Ovary (tissue), 7 donors: ENCODE measurements at regions not wholly inside any gene's neighbourhood (a gene's known extent, or its start where the extent isn't known, plus 50 kb on each side); places are given as distances from the start of the nearest gene placed in this dataset.

ENCODE experiments used
- DNase-seq, 5 donors: peaks; one replicate each; pipeline ENCODE4 v3.0.0-alpha.2; 2019 to 2020
- H3K27ac ChIP-seq, 2 donors: fragments of 200-600 bp; one replicate each; pipeline versions ENCODE4 v1.5.1 to v1.8.0; 2019 to 2022
- H3K27me3 ChIP-seq: fragments of 200-600 bp; one replicate; pipeline ENCODE4 v1.8.0; 2022
- H3K36me3 ChIP-seq: fragments of 200-600 bp; sonication (generic); one replicate; pipeline ENCODE4 v1.5.1; 2019
- H3K4me1 ChIP-seq: one replicate; pipeline ENCODE4 v1.8.1; 2013; ENCODE audit warnings: mild to moderate bottlenecking, moderate library complexity; ENCODE audit not compliant: insufficient read depth
- H3K4me3 ChIP-seq: fragments of 200-600 bp; sonication (generic); one replicate; pipeline ENCODE4 v1.5.1; 2017
- H3K9me3 ChIP-seq, 2 donors: fragments of 200-600 bp in 1 of 2; sonication (generic) in 1 of 2; one replicate each; pipeline versions ENCODE4 v1.5.1 to v1.8.1; 2013 to 2019; ENCODE audit warnings: mild to moderate bottlenecking in 1 of 2, moderate library complexity in 1 of 2
- EP300 ChIP-seq: sonication (generic); formaldehyde crosslinking; IDR thresholded peaks from one replicate; pipeline ENCODE4 v1.6.1; 2017; ENCODE audit warnings: antibody characterized with exemption
- POLR2A ChIP-seq: fragments of 450-650 bp; IDR thresholded peaks from one replicate; pipeline ENCODE4 v1.6.1; 2017; ENCODE audit warnings: antibody characterized with exemption, mild to moderate bottlenecking, moderate library complexity
- WGBS, 3 donors: extraction: QIAGEN DNeasy Blood & Tissue Kit in 1 of 3; methylation state at CpG; one replicate each; pipeline versions ENCODE4 v1.1.5 to v1.1.7; 2013 to 2017; 5-methylcytosine and 5-hydroxymethylcytosine counted together
- intact Hi-C, 4 donors: fragments of 100-400 bp; cut with DNase I; formaldehyde crosslinking; loops; one replicate each; pipeline versions ENCODE4 v1.11.0 to v1.15.1; 2022 to 2023
- TF ChIP-seq, protein P1 (sequence below), 3 donors: fragments of 450-650 bp in 2 of 3; fragments of 200-600 bp in 1 of 3; IDR thresholded peaks; one replicate each; pipeline versions ENCODE4 v1.5.1 to v1.8.0; 2016 to 2022; ENCODE audit warnings: antibody characterized with exemption in 3 of 3, mild to moderate bottlenecking in 1 of 3
- donor health status: DM: no; HTN: no; CAD: no; lungs with moderate emphysema.
- donor health status: DM: no; HTN: no; CAD: no.
- donor health status: Bipolar disorder and iron deficiency.
- donor health status: DM: no; HTN: no; CAD: no.
- donor health status: DM: yes; HTN: yes; CAD: no.

- H3K4me1 ChIP-seq: peaks cover 27% of the 10 kb centered on the region
- H3K36me3 ChIP-seq: no peaks in the 10 kb centered on the region
- no peak overlapping the region for H3K4me3 ChIP-seq
- H3K27me3 ChIP-seq: no peaks in the 10 kb centered on the region
- no peak for TF ChIP-seq EP300
- TF ChIP-seq POLR2A: no peak
- TF ChIP-seq, protein P1, sequence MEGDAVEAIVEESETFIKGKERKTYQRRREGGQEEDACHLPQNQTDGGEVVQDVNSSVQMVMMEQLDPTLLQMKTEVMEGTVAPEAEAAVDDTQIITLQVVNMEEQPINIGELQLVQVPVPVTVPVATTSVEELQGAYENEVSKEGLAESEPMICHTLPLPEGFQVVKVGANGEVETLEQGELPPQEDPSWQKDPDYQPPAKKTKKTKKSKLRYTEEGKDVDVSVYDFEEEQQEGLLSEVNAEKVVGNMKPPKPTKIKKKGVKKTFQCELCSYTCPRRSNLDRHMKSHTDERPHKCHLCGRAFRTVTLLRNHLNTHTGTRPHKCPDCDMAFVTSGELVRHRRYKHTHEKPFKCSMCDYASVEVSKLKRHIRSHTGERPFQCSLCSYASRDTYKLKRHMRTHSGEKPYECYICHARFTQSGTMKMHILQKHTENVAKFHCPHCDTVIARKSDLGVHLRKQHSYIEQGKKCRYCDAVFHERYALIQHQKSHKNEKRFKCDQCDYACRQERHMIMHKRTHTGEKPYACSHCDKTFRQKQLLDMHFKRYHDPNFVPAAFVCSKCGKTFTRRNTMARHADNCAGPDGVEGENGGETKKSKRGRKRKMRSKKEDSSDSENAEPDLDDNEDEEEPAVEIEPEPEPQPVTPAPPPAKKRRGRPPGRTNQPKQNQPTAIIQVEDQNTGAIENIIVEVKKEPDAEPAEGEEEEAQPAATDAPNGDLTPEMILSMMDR (IDR thresholded peaks at IDR 0.05): no peak
- DNase-seq: no peak
- no peak overlapping the region for H3K27ac ChIP-seq
- intact Hi-C loops: no loop called here
- no peaks in the 10 kb centered on the region for H3K9me3 ChIP-seq
- 74 to 94% (median 83%) methylated on average over 2 of the region's 2 CpGs for WGBS, 3 donors
These were observed 362.4 kb upstream of the ZNF32 start for GRCh38 chr10:44010873-44011602.

DNA sequence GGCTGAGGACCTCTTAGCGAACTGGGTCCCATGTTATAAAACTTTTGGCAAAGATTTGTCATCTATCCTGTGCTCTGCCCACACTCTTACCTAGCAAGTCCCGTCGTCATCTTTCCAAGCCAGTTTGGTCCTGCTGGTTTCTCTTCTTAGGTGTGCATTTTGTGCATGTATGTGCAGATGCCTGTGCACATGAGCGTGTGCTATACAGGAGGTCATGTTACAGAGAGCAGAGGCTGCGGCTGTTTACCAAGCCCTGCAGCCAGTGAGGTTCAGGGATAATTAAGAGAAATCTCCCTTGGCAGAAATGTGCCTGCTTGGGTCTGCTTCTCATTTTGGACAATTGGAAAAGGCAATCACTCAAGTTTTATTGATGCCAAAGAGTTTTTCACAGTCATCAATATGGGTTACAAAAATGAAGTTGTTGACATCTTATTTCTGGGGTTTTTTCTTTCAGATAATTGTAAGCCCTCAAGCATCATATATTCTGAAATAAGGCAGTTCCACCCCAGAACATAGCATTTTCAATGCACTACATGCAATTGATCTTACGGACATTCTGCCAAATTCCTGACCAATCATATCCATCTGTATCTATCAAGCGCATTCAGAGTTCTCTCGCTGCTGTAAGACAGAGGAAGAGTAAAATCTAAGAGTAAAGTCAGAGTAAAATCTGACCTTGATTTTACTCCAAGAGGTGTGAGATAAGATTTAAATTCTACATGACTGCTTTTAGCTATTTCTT, 361.4 kb upstream of the ZNF32 start:
- WGBS, 3 donors: 78 to 90% (median 84%) methylated on average over 8 of the region's 8 CpGs
- Histone ChIP-seq H3K27me3 (no peaks in the 10 kb centered on the region), H3K4me1 (peaks cover 18% of the 10 kb centered on the region), H3K27ac (no peak overlapping the region), H3K9me3 (no peaks in the 10 kb centered on the region), H3K4me3 (no peak overlapping the region), H3K36me3 (no peaks in the 10 kb centered on the region)
- DNase-seq: no peak
- TF ChIP-seq, protein P1 (IDR thresholded peaks at IDR 0.05): no peak
- no peak for TF ChIP-seq POLR2A
- TF ChIP-seq EP300: no peak
- intact Hi-C loops: no loop called here

DNA sequence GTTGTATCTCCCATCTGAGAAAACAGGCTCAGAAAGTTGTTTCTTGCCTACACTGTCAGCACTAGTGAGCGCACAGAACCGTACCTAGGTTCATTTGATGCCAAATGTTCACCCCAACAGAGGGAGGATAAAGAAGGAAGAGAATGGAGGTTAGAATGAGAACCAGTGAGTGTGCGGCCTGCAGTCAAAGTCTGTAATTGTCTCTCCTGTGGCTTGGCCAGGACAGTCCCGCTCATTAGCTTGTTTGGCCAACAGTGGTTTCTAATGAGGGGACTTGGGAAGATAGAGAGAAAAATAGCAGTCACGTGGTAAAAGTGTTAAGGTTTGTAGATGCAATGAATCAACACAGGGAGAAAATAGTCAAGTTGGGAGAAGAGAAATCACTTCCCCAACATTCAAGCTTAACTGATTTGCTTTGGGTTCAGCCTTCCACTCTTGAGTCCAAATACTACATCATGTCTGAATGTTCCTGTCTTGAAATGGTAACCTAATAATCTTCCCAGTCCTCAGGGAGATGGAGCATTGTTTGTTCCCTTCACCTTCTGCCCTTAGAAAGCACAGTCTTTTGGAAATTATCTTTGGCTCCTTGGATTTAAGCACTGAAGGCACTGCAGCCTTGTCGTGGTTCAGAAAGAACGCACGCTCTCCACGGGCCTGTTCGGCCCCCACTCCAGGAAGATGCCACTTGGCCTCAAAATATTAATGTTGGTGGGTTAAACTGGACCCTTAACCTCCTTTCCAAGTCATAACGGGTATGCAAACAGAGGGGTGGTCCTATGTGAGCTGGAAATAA, 360.4 kb upstream of the ZNF32 start:
- Histone ChIP-seq H3K36me3 (no peaks in the 10 kb centered on the region), H3K27me3 (no peaks in the 10 kb centered on the region), H3K4me3 (no peak overlapping the region), H3K9me3 (no peaks in the 10 kb centered on the region), H3K4me1 (peaks cover 16% of the 10 kb centered on the region), H3K27ac (no peak overlapping the region)
- no peak for DNase-seq
- no peak for TF ChIP-seq POLR2A
- TF ChIP-seq, protein P1 (IDR thresholded peaks at IDR 0.05): no peak
- TF ChIP-seq EP300: no peak
- intact Hi-C loops: no loop called here
- WGBS, 3 donors: 59 to 74% (median 61%) methylated on average over 11 of the region's 11 CpGs

- H3K36me3 ChIP-seq: no peaks in the 10 kb centered on the region
- no peak for DNase-seq
- H3K9me3 ChIP-seq: no peaks in the 10 kb centered on the region
- TF ChIP-seq, protein P1 (IDR thresholded peaks at IDR 0.05): no peak
- TF ChIP-seq POLR2A (no peak), EP300 (no peak)
- H3K4me1 ChIP-seq: peaks cover 16% of the 10 kb centered on the region
- H3K4me3 ChIP-seq: no peak overlapping the region
- H3K27ac ChIP-seq: no peak overlapping the region
- intact Hi-C loops: no loop called here
- H3K27me3 ChIP-seq: no peaks in the 10 kb centered on the region
- 86 to 90% (median 89%) methylated on average over 10 of the region's 10 CpGs for WGBS, 3 donors
These were observed 359.7 kb upstream of the ZNF32 start for GRCh38 chr10:44008270-44008916.
